ENCODE measurements at regions not wholly inside any gene's neighbourhood (a gene's known extent, or its start where the extent isn't known, plus 50 kb on each side); places are given as distances from the start of the nearest gene placed in this dataset.
A peak's percentile ranks its signal among the peaks of the same experiment; 100 is the strongest.

DNA sequence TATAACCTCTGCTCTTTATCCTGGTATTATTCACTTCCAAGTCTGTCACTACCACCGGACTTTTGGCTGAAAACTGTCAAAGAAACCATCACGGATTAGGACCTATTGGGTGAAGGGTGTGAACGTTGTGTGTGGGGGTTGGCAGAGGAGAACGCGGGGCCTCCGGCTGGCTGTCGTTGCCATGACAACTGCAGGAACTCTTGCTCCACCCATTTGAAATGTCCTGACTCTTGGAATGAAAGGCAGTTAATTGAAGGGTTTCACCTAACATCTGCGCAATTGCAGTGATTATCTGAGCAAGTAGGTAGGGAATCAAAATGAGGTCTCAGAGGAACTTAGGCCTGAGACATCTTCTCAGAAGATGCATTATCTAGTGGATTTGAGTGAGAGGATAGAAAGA lies 60.9 kb upstream of the CLMP start:
- no peak for DNase-seq (ENCODE audit: low read depth in 3 of 3)

DNA sequence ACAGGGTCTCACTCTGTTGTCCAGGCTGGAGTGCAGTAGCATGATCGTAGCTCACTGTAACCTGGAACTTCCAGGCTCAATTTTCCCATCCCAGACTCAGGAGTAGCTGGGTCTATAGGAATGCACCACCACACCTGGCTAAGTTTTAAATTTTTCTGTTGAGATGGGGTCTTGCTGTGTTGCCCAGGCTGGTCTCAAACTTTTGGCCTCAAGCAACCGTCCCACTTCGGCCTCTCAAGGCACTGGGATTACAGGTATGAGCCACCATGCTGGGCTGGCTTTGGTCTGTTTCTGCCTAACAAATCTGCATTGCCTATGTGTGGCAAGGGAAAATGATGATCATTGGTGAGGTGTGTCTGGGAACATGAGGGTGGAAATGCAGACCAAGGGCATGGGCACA lies 59.3 kb upstream of the CLMP start:
- DNase-seq (ENCODE audit: low read depth in 3 of 3): no peak

DNA sequence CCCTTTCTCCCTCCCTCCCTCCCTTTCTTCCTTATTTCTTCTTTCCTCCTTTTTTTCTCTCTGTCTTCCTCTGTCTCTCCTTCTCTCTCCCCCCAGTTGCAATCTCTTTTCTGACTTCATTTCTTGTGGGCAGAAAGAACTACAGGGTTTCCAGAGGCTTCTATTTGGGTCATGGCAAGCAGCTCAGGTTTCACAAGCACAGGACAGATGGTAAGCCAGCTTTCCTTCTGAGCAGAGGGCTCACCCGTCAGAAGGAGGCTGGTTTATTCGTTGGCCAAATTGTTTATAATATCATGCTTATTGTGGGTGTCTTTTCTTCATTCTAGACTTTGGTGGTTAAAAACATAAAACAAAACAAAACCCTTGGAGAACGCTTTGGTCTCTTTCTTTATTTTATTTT lies 58.9 kb upstream of the CLMP start:
- no peak for DNase-seq (ENCODE audit: low read depth in 3 of 3)

DNA sequence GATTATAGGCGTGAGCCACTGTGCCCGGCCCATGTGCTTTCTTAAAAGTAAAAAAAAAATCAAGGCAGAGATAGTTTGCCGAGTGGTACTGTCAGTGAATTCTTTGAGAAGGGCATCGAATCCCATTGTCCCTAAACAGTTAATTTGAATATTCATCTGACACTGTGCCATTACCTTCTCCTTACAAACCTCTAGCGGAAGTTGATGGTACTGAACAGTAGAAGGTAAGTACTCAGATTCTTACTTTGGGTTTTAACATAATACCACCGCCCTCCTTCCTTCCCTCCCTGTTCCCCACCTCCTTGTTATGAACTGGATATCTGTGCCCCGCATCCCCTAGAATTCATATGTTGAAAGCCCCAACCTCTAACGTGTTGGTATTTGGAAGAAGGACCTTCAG lies 58.2 kb upstream of the CLMP start:
- no peak for DNase-seq (ENCODE audit: low read depth in 3 of 3)

DNA sequence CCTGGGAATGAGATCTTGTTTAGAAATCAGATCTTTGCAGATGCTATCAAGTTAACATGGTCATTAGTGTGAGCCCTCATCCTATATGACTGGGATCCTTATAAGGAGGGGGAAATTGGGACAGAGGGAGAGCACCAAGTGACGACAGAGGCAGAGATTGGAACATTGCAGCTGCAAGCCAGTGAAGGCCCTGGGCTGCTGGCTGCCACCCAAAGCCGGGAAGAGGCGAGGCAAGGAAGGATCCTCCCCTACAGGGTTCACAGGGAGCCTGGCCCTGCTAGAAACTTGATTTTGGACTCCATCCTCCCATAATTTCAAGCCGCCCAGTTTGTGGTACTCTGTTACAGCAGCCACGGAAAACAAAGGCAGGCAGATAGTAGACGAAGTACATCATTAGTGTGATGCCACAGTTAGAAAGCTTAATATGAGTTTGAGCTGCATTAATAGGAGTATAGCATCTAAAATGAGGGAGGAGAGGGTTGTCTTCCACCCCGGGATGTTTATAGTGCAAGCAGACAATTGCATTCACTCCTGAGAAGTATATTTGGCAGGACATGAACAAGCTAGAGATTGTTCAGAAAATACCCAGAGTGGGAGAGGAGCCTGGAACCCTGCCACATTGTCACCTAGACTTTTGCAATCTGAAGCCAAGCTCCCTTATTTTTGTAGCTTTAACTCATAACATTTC lies 56.8 kb upstream of the CLMP start:
- DNase-seq (ENCODE audit: low read depth in 3 of 3): no peak

DNA sequence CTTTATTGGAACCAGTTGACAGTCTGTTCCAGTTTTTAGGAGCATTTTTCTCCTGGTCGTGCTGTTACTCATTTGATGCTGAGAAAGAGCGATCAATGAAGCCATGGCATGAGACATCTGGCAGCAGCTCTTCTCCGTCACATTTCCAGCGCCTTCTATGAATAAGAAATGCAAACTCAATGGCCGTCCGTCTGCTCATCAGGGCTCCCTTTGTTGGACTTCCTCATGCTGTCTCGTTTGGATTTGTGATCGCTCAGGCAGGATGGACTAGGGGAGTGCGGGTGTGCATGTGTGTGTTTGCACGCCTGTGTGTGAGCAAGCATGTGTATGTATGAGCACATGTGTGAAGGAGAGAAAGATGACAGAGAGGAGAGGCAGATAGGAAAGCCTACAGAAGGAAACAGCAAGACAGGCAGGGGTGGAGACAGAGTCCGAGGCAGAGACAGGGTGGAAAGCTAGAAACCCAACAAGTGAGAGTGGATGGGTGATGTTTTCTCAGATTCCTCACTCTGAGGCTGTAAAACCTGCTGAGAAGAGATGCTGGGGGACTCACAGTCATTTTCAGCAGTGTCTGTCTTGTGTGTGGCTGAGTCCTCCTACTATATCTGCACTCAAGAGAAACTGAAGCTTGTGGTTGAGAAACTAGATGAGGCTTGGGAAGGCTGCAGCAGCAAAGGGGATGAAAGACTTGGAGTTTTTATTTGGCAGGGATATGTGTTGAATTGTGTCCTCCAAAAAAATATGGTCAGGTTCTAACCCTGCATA lies 56.0 kb upstream of the CLMP start:
- DNase-seq (ENCODE audit: low read depth in 3 of 3): no peak

DNA sequence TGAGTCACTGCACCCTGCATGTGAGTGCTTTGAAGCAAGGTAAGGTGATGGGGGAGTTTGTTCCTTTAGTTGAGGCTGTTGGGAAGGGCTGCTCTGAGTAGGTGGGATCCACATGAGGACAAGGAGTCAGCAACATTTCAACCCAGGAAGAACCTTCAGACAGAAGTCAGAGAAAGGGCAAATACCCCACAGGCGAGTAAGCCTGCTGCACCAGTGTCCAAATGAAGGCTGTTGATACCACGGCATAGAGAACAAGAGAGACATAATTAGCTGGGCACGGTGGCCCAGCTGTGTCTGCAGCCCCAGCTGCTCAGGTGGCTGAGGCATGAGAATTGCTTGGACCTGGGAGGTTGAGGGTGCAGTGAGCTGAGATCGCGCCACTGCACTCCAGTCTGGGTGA lies 54.3 kb upstream of the CLMP start:
- no peak for DNase-seq (ENCODE audit: low read depth in 3 of 3)

DNA sequence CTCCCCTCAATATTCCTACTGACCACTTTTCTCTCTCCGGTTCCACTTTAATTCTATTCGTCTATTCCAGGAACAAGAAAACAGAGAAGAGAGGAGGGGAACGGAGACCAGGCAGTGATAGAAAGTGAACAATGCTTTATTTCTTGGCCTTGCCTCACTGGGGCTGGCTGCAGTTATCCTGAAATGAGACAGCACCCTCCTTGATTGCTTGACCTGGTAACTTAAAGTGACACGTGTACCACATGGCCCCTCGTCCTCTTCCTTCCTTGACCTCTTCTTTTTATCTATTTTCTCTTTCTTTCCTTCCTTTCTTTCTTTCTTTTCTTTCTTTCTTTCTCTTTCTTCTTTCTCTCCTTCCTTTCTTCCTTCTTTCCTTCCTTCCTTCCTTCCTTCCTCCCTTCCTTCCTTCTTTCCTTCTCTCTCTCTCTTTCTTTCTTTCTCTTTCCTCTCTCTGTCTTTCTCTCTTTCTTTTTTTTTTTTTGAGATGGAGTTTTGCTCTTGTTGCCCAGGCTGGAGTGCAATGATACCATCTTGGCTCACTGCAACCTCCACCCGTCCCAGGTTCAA lies 52.8 kb upstream of the CLMP start:
- no peak for DNase-seq (ENCODE audit: low read depth in 3 of 3)

DNA sequence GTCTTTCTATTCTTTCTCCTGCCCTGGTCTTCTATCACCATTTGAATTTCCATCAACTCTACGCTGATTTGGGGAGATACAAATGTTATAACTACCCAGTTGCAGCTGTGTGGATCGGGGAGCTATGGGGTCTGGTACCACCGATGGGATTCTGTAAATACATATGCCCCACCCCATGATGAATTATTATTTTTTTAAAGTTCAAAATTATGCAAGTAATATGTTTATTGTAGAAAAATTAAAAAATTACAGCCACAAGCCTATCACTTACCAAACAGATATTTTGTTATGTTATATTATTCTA lies 52.4 kb upstream of the CLMP start:
- no peak for DNase-seq (ENCODE audit: low read depth in 3 of 3)

DNA sequence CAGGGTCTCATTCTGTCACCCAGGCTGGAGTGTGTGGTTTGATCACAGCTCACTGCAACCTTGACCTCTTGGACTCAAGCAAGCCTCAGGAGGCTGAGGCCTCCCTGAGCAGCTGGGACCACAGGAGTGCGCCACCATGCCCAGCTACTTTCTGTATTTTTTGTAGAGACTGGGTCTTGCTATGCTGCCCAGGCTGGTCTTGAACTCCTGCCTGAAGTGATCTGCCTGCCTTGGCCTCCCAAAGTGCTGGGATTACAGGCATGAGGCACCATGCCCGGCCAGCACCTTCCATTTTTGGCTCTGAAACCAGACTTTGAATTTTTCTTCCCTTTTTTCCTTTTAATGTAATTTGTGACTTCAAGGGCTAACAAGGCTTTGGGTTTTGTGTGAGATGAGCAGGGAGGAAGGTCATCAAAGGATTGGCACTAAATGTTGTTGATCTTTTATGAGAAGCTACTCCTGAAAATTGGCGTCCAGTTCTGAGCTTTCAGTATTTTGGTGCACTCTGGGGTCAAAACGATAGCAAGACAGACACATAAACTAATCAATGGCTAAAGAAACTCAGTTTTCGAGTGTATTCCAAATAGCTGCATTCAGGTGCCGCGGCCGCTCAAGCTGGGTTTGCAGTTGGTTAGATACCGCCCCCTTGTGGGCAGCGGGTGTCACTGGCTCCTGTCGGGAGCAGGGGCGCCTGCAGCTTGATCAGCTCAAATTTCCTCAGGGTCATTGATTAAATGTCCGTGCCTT lies 51.9 kb upstream of the CLMP start:
- peak; percentile 68 to 79 (median 72) for DNase-seq (ENCODE audit: low read depth in 3 of 3)

DNA sequence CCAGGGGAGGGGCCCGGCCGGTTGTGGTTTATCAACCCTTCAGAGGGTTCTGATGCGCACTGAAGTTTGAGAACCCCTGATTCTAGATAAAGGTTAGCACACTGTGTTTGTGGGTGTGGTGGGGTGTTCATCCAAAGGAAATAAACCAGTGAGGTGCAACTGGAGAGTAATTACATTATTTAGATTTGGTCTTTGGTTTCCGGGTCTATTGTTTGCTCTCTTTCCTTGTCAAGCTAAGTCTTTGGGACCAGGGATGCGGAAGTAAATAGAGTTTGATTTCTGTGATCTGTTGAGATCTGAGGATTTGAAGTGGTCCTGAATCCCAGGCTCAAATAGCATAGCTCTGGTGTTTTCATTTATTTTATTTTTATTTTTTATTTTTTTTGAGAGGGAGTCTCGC lies 50.5 kb upstream of the CLMP start:
- no peak for DNase-seq (ENCODE audit: low read depth in 3 of 3)
